Lung microvascular endothelial cell (primary cell): ENCODE measurements at regions not wholly inside any gene's neighbourhood (a gene's known extent, or its start where the extent isn't known, plus 50 kb on each side); places are given as distances from the start of the nearest gene placed in this dataset.
"Not testable (repeated sequence)": the region's sequence is repeated elsewhere in the genome, so short reads cannot be mapped to it uniquely, and the experiment has no call there.

Experiments used
- DNase-seq, 2 donors: peaks; one replicate each; pipeline versions ENCODE4 v3.0.0 to v3.0.0-alpha.2; 2010; ENCODE audit warnings: low read depth in 2 of 2

GRCh38 chr2:48219555-48220436 is 94.7 kb upstream of the FOXN2 start:
- DNase-seq: no peak

DNA sequence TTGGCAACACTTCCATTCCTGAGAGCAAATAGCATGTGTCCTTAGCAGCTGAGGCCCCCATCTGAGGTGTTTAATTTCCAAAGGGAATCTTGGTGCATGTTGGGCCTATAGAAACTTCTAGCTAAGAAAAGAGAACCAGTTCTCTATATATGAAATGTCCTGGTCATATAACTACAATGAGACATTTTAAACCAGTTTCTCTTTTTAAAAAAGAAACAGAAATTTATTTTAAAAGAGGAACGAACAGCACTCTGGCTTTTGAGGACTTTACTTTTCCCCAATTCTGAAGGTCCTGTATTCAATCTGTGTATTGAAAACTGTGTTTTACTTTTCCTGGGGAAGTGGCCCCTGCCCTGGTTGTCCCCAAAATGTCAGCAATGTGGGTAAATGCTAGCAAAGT is 94.0 kb upstream of the FOXN2 start:
- DNase-seq: no peak

DNA sequence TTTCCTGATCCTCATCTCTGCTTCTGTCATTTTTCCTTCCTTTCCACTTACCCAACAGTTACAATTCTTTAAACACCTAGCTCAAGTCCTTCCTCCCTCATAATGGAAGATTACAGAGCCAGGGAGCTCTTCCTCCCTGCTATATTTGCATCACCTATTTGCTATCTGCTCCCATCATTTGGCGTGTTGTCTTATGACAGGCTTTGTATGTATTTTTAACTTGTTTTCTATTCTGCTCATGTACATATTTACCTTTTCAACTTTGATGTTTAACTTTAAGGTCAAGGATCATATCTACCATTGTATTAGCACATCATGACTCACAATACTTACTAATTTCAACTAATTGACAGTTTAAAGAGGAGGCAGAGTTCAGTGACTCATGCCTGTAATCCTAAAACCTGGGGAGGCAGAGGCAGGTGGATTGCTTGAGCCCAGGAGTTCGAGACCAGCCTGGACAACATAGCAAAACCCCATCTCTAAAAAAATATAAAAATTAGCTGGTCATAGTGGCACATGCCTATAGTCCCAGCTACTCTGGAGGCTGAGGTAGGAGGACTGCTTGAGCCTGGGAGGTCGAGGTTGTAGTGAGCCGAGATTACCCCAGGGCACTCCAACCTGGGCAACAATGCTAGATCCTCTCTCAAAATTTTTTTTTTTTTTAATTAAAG is 92.5 kb upstream of the FOXN2 start:
- peak in 1 of 2 donors; percentile 34 for DNase-seq

DNA sequence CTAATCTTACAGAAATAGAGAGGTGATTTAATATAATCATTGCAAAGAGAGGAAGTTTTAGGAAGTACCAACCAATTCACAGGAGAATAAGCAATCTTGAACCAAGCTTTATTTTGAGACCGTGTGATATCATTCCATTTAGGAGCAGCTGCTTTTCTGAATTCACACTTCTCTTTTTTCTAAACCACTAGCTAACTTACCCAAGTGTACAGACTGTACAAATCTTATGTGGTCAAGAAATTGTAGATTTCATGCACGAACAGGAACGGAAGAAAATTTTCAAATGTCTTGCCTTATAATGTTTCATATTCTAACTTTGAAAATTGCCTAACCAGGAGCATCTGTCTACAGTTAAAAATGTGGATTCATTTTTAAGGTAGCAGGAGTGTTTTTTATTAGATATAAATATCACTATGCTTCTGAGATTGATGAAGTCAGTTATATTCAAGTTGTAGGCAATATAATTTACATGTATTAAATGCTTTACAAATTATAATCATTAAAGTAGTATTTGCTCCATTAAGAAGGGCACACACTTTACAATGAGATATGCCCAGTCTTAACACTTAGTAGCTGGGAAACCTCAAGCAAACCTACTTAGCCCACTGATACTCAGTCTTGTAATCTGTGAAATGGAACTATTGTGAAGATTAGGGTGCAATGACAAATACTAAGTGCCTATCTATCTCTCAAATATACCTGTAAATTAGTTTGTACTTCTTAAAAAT is 86.7 kb upstream of the FOXN2 start:
- DNase-seq: no peak

DNA sequence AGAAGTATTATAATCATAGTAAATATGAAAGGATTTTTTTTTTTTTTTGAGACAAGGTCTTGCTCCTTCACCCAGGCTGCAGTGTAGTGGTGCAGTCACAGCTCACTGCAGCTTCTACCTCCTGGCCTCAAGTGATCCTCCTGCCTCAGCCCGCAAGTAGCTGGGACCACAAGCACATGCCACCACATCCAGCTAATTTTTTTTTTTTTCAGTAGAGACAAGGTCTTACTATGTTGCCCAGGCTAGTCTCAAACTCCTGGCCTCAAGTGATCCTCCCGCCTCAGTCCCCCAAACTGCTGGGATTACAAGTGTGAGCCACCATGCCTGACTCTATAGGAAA is 86.2 kb upstream of the FOXN2 start:
- no peak for DNase-seq

- no peak for DNase-seq
These were observed 85.4 kb upstream of the FOXN2 start for GRCh38 chr2:48229063-48229462.

DNA sequence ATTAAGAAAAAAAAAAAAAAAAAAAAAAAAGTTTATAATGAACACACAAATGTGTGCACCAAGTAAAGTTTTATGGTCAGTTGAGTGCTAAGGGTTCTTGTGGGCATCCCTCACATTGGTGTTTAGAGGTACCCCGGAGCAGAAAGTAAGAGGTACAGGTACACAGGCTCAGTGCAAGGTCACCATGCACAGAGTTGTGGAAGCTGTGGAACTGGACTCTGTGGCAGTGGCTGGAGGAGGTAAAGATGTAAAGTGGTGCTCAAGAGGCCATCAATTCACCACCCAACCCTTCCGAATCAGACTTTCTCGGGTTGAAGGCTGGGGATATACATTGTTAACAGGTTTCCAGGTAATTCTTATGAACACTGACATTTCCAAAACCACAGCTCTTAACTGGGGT is 83.6 kb upstream of the FOXN2 start:
- DNase-seq: no peak

GRCh38 chr2:48232351-48232750 is 82.1 kb upstream of the FOXN2 start:
- no peak for DNase-seq

DNA sequence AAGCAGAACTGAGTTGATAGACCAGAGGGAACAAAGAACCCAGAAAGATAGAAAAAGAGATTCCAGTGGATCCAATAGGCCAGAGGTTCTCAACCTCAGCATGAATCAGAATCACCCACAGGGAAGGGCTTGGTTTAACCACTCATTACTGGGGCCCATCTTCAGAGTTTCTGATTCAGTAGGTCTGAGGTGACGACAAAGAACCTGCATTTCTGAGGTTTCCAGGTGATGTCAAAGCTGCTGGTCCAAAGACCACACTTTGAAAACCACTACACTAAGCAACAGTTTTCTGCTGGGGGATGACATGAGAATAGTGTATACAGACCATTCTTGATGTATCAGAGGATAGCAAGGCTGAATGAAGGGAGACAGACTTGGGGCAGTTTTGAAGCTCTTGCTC is 81.5 kb upstream of the FOXN2 start:
- no peak for DNase-seq

DNA sequence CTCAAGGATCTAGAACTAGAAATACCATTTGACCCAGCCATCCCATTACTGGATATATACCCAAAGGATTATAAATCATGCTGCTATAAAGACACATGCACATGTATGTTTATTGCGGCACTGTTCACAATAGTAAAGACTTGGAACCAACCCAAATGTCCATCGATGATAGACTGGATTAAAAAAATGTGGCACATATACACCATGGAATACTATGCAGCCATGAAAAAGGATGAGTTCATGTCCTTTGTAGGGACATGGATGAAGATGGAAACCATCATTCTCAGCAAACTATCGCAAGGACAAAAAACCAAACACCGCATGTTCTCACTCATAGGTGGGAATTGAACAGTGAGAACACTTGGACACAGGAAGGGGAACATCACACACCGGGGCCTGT is 80.7 kb upstream of the FOXN2 start:
- not testable (repeated sequence) for DNase-seq

- DNase-seq: no peak
These were observed 79.4 kb upstream of the FOXN2 start for GRCh38 chr2:48235076-48235475.

DNA sequence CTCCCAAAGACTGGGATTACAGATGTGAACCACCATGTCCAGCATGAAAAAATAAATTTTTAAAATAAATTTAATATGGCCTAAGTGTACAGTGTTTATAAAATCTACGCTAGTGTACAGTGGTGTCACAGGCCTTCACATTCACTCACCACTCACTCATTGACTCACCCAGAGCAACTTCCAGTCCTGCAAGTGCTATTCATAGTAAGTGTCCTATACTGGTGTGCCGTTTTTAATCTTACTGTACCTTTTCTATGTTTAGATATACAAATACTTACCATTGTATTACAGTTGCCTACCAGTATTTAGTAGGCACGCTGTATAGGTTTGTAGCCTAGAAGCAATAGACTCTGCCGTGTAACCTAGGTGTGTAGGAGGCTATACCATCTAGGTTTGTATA is 76.1 kb upstream of the FOXN2 start:
- no peak for DNase-seq

- no peak for DNase-seq
These were observed 73.6 kb upstream of the FOXN2 start for GRCh38 chr2:48240912-48241311.

GRCh38 chr2:48247206-48247605 is 67.3 kb upstream of the FOXN2 start:
- no peak for DNase-seq

DNA sequence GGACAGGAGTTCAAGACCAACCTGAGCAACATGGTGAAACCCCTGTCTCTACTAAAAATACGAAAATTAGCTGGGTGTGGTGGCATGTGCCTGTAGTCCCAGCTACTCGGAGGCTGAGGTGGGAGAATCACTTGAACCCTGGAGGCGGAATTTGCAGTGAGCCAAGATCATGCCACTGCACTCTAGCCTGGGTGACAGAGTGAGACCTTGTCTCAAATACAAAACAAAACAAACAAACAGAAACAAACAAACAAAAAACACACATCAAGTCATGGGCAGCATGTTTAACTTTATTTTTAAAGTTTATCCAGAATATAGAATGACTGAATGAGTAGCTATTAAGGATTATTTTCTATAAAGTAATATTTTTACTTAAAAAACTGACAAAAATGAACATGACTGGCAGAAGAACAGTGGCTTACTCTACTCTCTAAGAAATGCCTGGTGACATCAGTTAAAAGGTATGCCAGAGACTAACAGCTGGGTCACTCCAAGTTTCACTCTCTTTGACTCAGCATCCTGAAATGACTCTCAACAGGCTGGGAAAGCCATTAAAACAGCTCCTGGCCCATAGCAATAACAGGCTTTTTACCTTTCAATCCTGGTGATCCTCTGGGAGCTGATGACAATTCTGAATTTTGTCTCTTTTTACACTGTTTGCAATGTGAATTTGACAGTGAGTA is 66.1 kb upstream of the FOXN2 start:
- peak; percentile 53 to 89 for DNase-seq

- DNase-seq: peak in 1 of 2 donors; percentile 8
These were observed 65.5 kb upstream of the FOXN2 start for GRCh38 chr2:48249025-48249424.

DNA sequence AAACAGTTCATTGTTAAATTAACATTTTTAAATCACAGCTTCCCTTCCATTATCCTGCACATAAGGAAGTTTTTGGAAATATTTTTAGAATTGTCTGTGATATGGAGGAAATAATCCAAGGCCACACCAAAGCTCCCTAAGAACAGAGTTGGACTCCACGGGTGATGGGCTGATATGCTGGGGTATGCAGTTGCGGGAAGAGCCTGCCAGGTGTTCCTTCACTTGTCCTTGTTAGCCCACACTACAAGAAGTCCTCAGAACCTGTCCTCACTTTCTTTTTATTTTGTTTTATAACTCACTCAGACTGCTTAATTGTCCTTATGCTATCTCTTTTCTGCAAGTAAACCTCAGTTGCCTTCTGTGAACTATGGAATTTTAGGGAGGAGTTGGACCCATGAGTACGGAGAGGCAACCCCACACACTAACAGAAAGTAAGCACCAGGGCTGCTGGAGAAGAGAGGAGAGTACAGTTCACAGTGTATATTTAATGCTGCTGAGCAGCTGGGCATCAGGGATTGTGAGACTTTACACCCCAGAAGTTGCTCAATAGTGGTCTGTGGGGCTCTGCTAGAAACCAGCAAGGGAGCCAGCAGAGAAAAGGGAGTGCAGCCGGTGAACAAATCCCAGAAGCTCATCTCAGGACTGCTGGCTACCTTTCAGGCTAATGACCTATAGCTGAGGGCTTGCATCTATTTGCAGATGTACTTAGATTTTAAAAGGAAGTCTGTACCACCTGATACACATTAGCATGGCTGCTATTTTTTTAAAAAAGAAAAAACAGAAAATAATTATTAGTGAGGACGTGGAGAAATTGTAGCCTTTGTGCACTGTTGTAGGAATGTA is 64.6 kb upstream of the FOXN2 start:
- no peak for DNase-seq

- no peak for DNase-seq
These were observed 64.0 kb upstream of the FOXN2 start for GRCh38 chr2:48250474-48250844.

- DNase-seq: no peak
These were observed 63.5 kb upstream of the FOXN2 start for GRCh38 chr2:48250943-48251342.

GRCh38 chr2:48251437-48252148 is 62.9 kb upstream of the FOXN2 start:
- DNase-seq: no peak
